ENCODE measurements at regions not wholly inside any gene's neighbourhood (a gene's known extent, or its start where the extent isn't known, plus 50 kb on each side); places are given as distances from the start of the nearest gene placed in this dataset.

DNA sequence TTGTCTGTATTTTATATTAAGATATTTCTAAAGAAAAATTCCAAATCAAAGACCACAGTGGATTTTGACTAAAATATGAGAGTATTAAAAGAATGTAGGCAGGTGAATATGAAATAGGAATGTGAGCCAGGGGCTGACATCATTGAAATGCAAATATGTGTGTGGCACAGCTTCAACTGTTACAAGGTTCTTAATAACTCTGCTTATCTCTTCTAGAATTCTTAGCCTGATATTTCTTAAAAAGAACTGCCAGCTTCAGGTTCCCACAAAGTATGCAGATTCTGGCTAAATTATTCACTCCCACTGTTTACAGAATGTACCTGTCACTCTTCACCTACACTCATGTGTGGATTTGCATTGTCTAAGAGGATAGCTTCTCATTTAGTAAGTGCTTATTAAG is 274.4 kb downstream of the DIRAS2 start:
- TF ChIP-seq, protein P1, sequence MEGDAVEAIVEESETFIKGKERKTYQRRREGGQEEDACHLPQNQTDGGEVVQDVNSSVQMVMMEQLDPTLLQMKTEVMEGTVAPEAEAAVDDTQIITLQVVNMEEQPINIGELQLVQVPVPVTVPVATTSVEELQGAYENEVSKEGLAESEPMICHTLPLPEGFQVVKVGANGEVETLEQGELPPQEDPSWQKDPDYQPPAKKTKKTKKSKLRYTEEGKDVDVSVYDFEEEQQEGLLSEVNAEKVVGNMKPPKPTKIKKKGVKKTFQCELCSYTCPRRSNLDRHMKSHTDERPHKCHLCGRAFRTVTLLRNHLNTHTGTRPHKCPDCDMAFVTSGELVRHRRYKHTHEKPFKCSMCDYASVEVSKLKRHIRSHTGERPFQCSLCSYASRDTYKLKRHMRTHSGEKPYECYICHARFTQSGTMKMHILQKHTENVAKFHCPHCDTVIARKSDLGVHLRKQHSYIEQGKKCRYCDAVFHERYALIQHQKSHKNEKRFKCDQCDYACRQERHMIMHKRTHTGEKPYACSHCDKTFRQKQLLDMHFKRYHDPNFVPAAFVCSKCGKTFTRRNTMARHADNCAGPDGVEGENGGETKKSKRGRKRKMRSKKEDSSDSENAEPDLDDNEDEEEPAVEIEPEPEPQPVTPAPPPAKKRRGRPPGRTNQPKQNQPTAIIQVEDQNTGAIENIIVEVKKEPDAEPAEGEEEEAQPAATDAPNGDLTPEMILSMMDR (tag by site-specific recombination; IDR thresholded peaks at IDR 0.05): no peak
- TF ChIP-seq SP3 (tag by site-specific recombination; IDR thresholded peaks at IDR 0.05): no peak
- no peak for TF ChIP-seq REST (tag by site-specific recombination; IDR thresholded peaks at IDR 0.05)
- TF ChIP-seq ZNF140 (tag by site-specific recombination; IDR thresholded peaks at IDR 0.05): no peak
- TF ChIP-seq ZNF549 (tag by site-specific recombination; IDR thresholded peaks at IDR 0.05): no peak
- no peak for TF ChIP-seq BCL11B (tag by site-specific recombination; IDR thresholded peaks at IDR 0.05; ENCODE audit: low read depth)
